GM18505 (cell line): ENCODE measurements at regions not wholly inside any gene's neighbourhood (a gene's known extent, or its start where the extent isn't known, plus 50 kb on each side); places are given as distances from the start of the nearest gene placed in this dataset.

Experiments
- ATAC-seq: cut with Tn5 transposase; IDR thresholded peaks from one replicate; pipeline ENCODE4 v1.9.1; 2021; ENCODE audit not compliant: unreplicated experiment
- POLR2A ChIP-seq: IDR thresholded peaks from 4 replicates; pipeline ENCODE4 v1.6.1; 2011; ENCODE audit warnings: borderline replicate concordance; ENCODE audit not compliant: insufficient read depth, insufficient read length; ENCODE audit errors: extremely low read depth

GRCh38 chr1:240008298-240008697, 83.4 kb upstream of the FMN2 start:
- TF ChIP-seq POLR2A: no peak
- ATAC-seq: no peak

DNA sequence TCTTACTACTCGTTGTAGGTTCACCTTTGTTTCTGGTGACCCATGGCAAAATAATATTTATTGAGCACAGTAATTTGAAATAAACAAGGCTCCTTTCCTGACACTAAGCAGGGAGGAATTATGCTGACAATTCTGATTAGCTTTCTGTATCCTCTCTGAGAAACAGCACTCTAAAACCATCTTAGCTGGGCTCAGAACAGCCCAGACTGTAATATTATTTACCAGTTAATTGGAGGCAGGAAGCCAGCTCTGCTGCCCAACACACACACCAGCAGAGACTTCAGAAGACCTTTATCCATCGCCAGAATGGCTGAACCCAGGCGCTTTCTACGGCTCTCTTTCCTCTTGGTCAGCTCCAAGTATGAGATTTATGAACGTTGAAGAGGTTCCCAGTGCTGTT, 77.6 kb upstream of the FMN2 start:
- ATAC-seq: no peak

DNA sequence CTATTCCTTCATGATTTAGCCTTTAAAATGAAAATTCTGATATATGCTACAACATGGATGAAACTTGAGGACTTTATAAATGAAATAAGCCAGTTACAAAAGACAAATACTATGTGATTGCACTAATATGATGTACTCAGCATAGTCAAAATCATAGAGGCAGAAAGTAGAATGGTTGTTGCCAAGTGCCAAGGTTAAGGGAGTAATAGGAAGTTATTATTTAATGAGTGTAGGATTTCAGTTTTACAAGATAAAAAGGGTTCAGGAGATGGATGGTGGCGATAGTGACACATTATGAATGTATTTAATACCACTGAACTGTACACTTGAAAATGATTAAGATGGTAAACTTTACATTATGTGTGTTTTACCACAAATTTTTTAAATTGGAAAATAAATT, 73.1 kb upstream of the FMN2 start:
- ATAC-seq: no peak
- no peak for TF ChIP-seq POLR2A

More for the DNA sequence above, 77.6 kb upstream of the FMN2 start:
- no peak for TF ChIP-seq POLR2A

DNA sequence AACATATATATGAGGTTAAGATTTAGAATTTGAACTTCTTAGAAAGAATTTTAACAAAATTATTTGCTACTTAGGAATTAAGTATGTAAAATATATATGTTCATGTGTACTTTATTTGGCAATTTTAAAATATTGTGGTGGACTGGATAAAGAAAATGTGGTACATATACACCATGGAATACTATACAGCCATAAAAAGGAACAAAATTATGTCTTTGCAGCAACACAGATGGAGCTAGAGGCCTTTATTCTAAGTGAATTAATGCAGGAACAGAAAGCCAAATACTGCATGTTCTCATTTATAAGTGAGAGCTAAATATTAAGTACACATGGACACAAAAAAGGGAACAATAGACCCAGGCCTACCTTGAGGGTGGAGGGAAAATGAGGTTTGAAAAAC, 72.2 kb upstream of the FMN2 start:
- no peak for ATAC-seq
- TF ChIP-seq POLR2A: no peak

GRCh38 chr1:240020871-240021270, 70.8 kb upstream of the FMN2 start:
- no peak for ATAC-seq

DNA sequence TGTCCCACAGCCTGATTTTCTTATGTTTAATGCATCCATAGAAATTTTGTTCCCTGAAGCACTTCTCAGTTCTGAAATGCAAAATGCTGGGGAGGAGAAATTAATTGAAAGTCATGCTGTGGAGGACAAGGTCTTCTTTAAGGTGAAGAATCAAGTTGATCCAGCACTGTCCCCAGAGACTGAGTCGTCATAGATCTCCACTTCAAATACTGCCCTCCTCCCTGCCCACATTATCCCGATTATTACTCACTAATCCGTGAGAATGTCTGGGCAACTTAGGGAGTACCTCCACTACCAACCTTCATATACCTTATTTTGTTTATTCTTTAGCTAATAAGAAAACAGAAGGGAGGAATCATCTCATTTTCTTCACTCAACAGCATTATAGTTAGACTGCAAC, 70.0 kb upstream of the FMN2 start:
- no peak for ATAC-seq
- TF ChIP-seq POLR2A: no peak

More at GRCh38 chr1:240020871-240021270, 70.8 kb upstream of the FMN2 start:
- no peak for TF ChIP-seq POLR2A

DNA sequence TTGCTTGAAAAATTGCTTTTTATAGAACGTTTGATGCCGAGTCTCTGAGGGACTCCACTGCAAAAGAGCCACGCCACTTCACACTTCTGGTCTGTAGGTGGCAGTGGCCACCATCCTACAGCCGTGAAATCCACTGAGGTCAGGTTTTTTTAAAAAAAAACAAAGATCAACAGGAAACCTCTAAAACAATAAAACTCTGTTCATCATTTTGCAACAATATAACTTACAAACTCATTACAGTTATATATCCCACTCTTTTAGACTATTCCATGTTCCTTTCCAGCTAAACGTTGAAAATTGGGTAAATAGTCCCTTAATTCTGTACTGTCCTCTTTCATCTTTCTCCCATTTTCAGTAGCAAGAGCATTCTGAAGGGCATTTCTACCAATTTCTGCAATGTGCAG, 64.6 kb upstream of the FMN2 start:
- TF ChIP-seq POLR2A: no peak
- ATAC-seq: peak; percentile 92

GRCh38 chr1:240029418-240029817, 62.3 kb upstream of the FMN2 start:
- ATAC-seq: no peak
- TF ChIP-seq POLR2A: no peak

GRCh38 chr1:240030236-240030635, 61.4 kb upstream of the FMN2 start:
- no peak for ATAC-seq
- no peak for TF ChIP-seq POLR2A

DNA sequence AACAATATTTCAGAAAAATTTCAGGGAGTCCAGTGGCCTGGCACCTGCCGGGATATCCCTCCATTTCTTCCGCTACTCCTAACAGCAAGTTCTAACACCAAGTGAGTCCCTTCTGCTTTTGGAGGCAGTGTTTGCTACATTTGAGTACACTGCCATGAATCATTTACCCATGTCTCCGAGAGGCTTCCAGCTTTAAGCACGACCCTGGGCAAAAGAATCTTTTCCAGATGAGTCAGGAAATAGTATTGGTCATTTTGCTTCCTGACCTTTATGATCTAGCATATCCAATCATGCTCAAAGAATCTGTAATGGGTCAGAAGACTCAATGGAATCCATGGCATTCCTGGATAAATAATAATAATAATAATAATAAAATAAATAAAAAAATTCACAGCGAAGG, 60.7 kb upstream of the FMN2 start:
- ATAC-seq: no peak
- TF ChIP-seq POLR2A: no peak

- TF ChIP-seq POLR2A: no peak
- no peak for ATAC-seq
Observed at GRCh38 chr1:240031414-240031813, 60.3 kb upstream of the FMN2 start.

- no peak for ATAC-seq
- no peak for TF ChIP-seq POLR2A
Observed at GRCh38 chr1:240033406-240033805, 58.3 kb upstream of the FMN2 start.

- TF ChIP-seq POLR2A: no peak
- no peak for ATAC-seq
Observed at GRCh38 chr1:240036526-240036925, 55.2 kb upstream of the FMN2 start.
